GM12874 (cell line): ENCODE measurements at regions not wholly inside any gene's neighbourhood (a gene's known extent, or its start where the extent isn't known, plus 50 kb on each side); places are given as distances from the start of the nearest gene placed in this dataset.

Experiments used
- TF ChIP-seq, protein P1 (sequence below): IDR thresholded peaks from 2 replicates; pipeline ENCODE4 v1.5.1; 2011; ENCODE audit warnings: low read depth, mild to moderate bottlenecking, control low read depth, low read length, moderate library complexity; ENCODE audit not compliant: insufficient read depth

GRCh38 chr12:23342407-23342806, 607.1 kb downstream of the SOX5 start:
- TF ChIP-seq, protein P1, sequence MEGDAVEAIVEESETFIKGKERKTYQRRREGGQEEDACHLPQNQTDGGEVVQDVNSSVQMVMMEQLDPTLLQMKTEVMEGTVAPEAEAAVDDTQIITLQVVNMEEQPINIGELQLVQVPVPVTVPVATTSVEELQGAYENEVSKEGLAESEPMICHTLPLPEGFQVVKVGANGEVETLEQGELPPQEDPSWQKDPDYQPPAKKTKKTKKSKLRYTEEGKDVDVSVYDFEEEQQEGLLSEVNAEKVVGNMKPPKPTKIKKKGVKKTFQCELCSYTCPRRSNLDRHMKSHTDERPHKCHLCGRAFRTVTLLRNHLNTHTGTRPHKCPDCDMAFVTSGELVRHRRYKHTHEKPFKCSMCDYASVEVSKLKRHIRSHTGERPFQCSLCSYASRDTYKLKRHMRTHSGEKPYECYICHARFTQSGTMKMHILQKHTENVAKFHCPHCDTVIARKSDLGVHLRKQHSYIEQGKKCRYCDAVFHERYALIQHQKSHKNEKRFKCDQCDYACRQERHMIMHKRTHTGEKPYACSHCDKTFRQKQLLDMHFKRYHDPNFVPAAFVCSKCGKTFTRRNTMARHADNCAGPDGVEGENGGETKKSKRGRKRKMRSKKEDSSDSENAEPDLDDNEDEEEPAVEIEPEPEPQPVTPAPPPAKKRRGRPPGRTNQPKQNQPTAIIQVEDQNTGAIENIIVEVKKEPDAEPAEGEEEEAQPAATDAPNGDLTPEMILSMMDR = no peak

- TF ChIP-seq, protein P1 = no peak
These were observed 599.9 kb downstream of the SOX5 start for GRCh38 chr12:23349564-23349963.

GRCh38 chr12:23350808-23351207, 598.7 kb downstream of the SOX5 start:
- TF ChIP-seq, protein P1 = no peak

DNA sequence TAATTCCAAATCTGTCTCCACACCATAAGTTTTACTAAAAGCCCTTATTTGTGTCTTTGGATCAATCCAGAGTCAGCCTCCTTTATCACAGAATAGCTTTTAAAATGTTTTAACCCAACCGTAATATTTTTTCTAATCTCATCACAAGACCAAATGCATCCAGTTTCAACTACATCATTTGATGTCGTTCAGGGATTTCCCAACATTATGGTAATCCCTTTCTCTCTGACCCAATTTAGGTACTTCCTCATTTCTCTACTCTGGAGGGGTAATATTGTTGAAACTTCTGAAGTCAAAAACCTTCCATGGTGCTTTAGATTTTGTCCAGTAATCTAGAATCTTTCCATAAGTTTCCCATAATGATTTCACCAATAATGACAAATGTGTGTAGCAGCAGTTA, 596.8 kb downstream of the SOX5 start:
- TF ChIP-seq, protein P1 = no peak

- TF ChIP-seq, protein P1 = no peak
These were observed 594.7 kb downstream of the SOX5 start for GRCh38 chr12:23354800-23355199.

GRCh38 chr12:23356440-23356839, 593.0 kb downstream of the SOX5 start:
- TF ChIP-seq, protein P1 = no peak

- TF ChIP-seq, protein P1 = no peak
These were observed 592.4 kb downstream of the SOX5 start for GRCh38 chr12:23356927-23357708.
